Stimulated activated naive CD4-positive, alpha-beta T cell treated with Interleukin-2 at 50 U/mL for 16 hours (primary cell): ENCODE measurements at regions not wholly inside any gene's neighbourhood (a gene's known extent, or its start where the extent isn't known, plus 50 kb on each side); places are given as distances from the start of the nearest gene placed in this dataset.

Experiments used
- DNase-seq: peaks from one replicate; lab custom pipeline; 2025; lab: John Stamatoyannopoulos, UW

- DNase-seq: no peak
Observed at GRCh38 chr1:59243550-59243949, 53.3 kb upstream of the FGGY start.

GRCh38 chr1:59243978-59244377, 52.9 kb upstream of the FGGY start:
- DNase-seq: no peak

- no peak for DNase-seq
Observed at GRCh38 chr1:59244891-59245290, 52.0 kb upstream of the FGGY start.
